Mesenchymal stem cell (in vitro differentiated cells and primary cell): ENCODE measurements at regions not wholly inside any gene's neighbourhood (a gene's known extent, or its start where the extent isn't known, plus 50 kb on each side); places are given as distances from the start of the nearest gene placed in this dataset.

Experiments
- DNase-seq: peaks from one replicate; pipeline ENCODE4 v3.0.0-alpha.2; 2013
- H2AFZ ChIP-seq: one replicate; pipeline ENCODE4 v1.6.1; 2013; ENCODE audit warnings: low read depth, mild to moderate bottlenecking, control low read depth, inconsistent platforms, low read length, moderate library complexity
- H2AK5ac ChIP-seq: 2 replicates; pipeline ENCODE4 v1.6.1; 2013; ENCODE audit warnings: low read length, moderate library complexity, mild to moderate bottlenecking, inconsistent platforms; ENCODE audit not compliant: severe bottlenecking
- H2BK120ac ChIP-seq: one replicate; pipeline ENCODE4 v1.6.1; 2013; ENCODE audit warnings: low read depth, mild to moderate bottlenecking, inconsistent platforms, low read length, moderate library complexity
- H2BK12ac ChIP-seq, 2 experiments: one replicate each; pipeline ENCODE4 v1.6.1; 2013; ENCODE audit warnings: inconsistent platforms in 2 of 2, low read length in 2 of 2, mild to moderate bottlenecking in 2 of 2, moderate library complexity in 2 of 2, control low read depth in 1 of 2
- H2BK15ac ChIP-seq: one replicate; pipeline ENCODE4 v1.6.1; 2013; ENCODE audit warnings: mild to moderate bottlenecking, low read depth, inconsistent platforms; ENCODE audit not compliant: poor library complexity, severe bottlenecking
- H2BK5ac ChIP-seq: 2 replicates; pipeline ENCODE4 v1.6.1; 2013; ENCODE audit warnings: low read depth, mild to moderate bottlenecking, low read length, control low read depth, inconsistent platforms; ENCODE audit not compliant: poor library complexity, severe bottlenecking
- H3K14ac ChIP-seq, 2 experiments: one replicate each; pipeline ENCODE4 v1.6.1; 2013; ENCODE audit warnings: inconsistent platforms in 2 of 2, low read length in 2 of 2, control low read depth in 1 of 2, mild to moderate bottlenecking in 1 of 2, moderate library complexity in 1 of 2
- H3K18ac ChIP-seq, 2 experiments: one replicate each; pipeline ENCODE4 v1.6.1; 2013; ENCODE audit warnings: inconsistent platforms in 2 of 2, low read length in 2 of 2, control low read depth in 1 of 2, low read depth in 1 of 2, mild to moderate bottlenecking in 1 of 2
- H3K23ac ChIP-seq, 2 experiments: one replicate each; pipeline ENCODE4 v1.6.1; 2013; ENCODE audit warnings: inconsistent platforms in 2 of 2, low read length in 2 of 2, mild to moderate bottlenecking in 2 of 2, moderate library complexity in 2 of 2, control low read depth in 1 of 2
- H3K27ac ChIP-seq: 2 replicates; pipeline ENCODE4 v1.5.1; 2013; ENCODE audit warnings: mild to moderate bottlenecking, moderate library complexity, low read length, control low read depth, inconsistent platforms; ENCODE audit not compliant: poor library complexity, severe bottlenecking
- H3K27me3 ChIP-seq, 2 experiments: 2 replicates each; pipeline versions ENCODE4 v1.6.1 to v1.7.0; 2013; ENCODE audit warnings: low read length in 2 of 2, mild to moderate bottlenecking in 2 of 2, moderate library complexity in 2 of 2, control low read depth in 1 of 2, inconsistent platforms in 1 of 2; ENCODE audit not compliant: control insufficient read depth in 1 of 2, insufficient read depth in 1 of 2
- H3K36me3 ChIP-seq, 2 experiments: 2 replicates each; pipeline versions ENCODE4 v1.6.1 to v1.7.0; 2013; ENCODE audit warnings: low read length in 2 of 2, control low read depth in 1 of 2, inconsistent platforms in 1 of 2, low read depth in 1 of 2, mild to moderate bottlenecking in 1 of 2; ENCODE audit not compliant: insufficient read depth in 2 of 2, control insufficient read depth in 1 of 2
- H3K4ac ChIP-seq, 2 experiments: one replicate each; pipeline ENCODE4 v1.6.1; 2013; ENCODE audit warnings: inconsistent platforms in 2 of 2, low read length in 2 of 2, mild to moderate bottlenecking in 2 of 2, moderate library complexity in 2 of 2, control low read depth in 1 of 2, low read depth in 1 of 2
- H3K4me1 ChIP-seq: 2 replicates; pipeline ENCODE4 v1.6.1; 2013; ENCODE audit warnings: low read depth, low read length, control low read depth; ENCODE audit not compliant: control insufficient read depth, insufficient read depth
- H3K4me2 ChIP-seq: 2 replicates; pipeline ENCODE4 v1.6.1; 2013; ENCODE audit warnings: low read length, mild to moderate bottlenecking, inconsistent platforms; ENCODE audit not compliant: poor library complexity, severe bottlenecking
- H3K4me3 ChIP-seq, 2 experiments: 2 replicates each; pipeline versions ENCODE4 v1.5.1 to v1.7.0; 2013; ENCODE audit warnings: low read length in 2 of 2, mild to moderate bottlenecking in 2 of 2, control low read depth in 1 of 2, low read depth in 1 of 2; ENCODE audit not compliant: insufficient read depth in 1 of 2
- H3K79me1 ChIP-seq: replicated peaks from 2 replicates; pipeline ENCODE4 v1.6.1; 2013; ENCODE audit warnings: mild to moderate bottlenecking, control low read depth, low read length, inconsistent platforms; ENCODE audit not compliant: poor library complexity, severe bottlenecking
- H3K9ac ChIP-seq: 2 replicates; pipeline ENCODE4 v1.7.0; 2013; ENCODE audit warnings: mild to moderate bottlenecking, low read length, moderate library complexity
- H3K9me3 ChIP-seq: 2 replicates; pipeline ENCODE4 v1.7.0; 2013; ENCODE audit warnings: mild to moderate bottlenecking, low read length; ENCODE audit not compliant: control insufficient read depth
- H4K8ac ChIP-seq: one replicate; pipeline ENCODE4 v1.6.1; 2013; ENCODE audit warnings: inconsistent platforms, mild to moderate bottlenecking, low read length, moderate library complexity
- H4K91ac ChIP-seq: one replicate; pipeline ENCODE4 v1.6.1; 2013; ENCODE audit warnings: mild to moderate bottlenecking, low read length, inconsistent platforms
- WGBS: methylation state at CpG from one replicate; pipeline ENCODE4 v1.1.7; 2013; ENCODE audit warnings: mixed read lengths; 5-methylcytosine and 5-hydroxymethylcytosine counted together

DNA sequence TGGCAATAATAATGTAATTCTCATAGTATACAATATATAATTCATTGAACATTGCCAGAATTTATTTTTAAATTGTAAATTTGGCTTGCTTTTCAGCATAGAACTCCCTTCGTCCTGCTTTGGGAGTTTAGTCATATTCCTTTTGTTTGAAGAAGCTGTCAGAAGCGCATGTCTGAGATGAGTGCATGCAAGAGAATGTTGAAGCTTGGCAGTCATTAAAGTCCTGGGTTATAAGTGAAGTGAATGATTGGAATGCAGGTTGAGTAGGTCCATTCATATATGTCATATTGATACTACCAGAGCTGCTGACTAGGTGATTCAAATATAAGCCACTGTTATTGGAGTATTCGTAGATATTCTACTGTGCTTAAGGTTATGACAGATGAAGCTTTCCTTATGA lies 243.6 kb upstream of the MDFIC2 start:
- H3K18ac ChIP-seq = no peak overlapping the region
- no peaks in the 10 kb centered on the region for H3K36me3 ChIP-seq
- no peak for DNase-seq
- H3K79me1 ChIP-seq = no peaks in the 10 kb centered on the region
- H3K9ac ChIP-seq = no peak overlapping the region
- no peak overlapping the region for H4K8ac ChIP-seq
- H3K14ac ChIP-seq = no peak overlapping the region
- H2BK12ac ChIP-seq = no peak overlapping the region
- no peaks in the 10 kb centered on the region for H3K27me3 ChIP-seq
- no peak overlapping the region for H3K4ac ChIP-seq
- 85% methylated on average over 2 of the region's 3 CpGs for WGBS
- no peak overlapping the region for H3K4me3 ChIP-seq
- no peak overlapping the region for H4K91ac ChIP-seq
- no peak overlapping the region for H2BK120ac ChIP-seq
- no peak overlapping the region for H3K23ac ChIP-seq
- no peaks in the 10 kb centered on the region for H3K9me3 ChIP-seq
- H2AK5ac ChIP-seq = no peak overlapping the region
- no peak overlapping the region for H2BK15ac ChIP-seq
- no peak overlapping the region for H2AFZ ChIP-seq
- H2BK5ac ChIP-seq = no peak overlapping the region
- H3K4me2 ChIP-seq = no peak overlapping the region
- no peak overlapping the region for H3K27ac ChIP-seq
- no peaks in the 10 kb centered on the region for H3K4me1 ChIP-seq

DNA sequence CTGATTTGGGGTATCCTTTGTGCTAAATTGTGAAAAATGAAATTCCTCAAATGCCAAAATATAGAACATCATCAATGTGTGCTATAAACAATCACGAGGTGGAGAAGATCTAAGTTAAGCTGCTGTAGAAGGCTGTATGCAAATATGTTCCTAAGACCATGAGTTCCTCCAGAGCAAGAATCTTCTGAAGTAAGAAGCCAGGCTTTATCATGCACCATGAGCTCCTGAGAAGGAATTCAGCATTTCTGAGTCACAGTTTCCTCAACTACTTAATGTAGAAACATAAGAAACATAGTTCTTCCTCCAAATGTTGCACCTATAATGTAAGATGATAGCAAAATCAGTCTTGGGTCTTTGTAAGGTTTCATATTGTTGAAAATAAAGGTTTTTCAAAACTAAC lies 241.7 kb upstream of the MDFIC2 start:
- no peaks in the 10 kb centered on the region for H3K27me3 ChIP-seq
- H2BK120ac ChIP-seq = no peak overlapping the region
- H4K8ac ChIP-seq = no peak overlapping the region
- H3K23ac ChIP-seq = no peak overlapping the region
- H3K18ac ChIP-seq = no peak overlapping the region
- H2AK5ac ChIP-seq = no peak overlapping the region
- H3K9me3 ChIP-seq = no peaks in the 10 kb centered on the region
- H3K27ac ChIP-seq = no peak overlapping the region
- H3K4ac ChIP-seq = no peak overlapping the region
- H3K4me3 ChIP-seq = no peak overlapping the region
- H3K4me2 ChIP-seq = no peak overlapping the region
- H3K79me1 ChIP-seq = no peaks in the 10 kb centered on the region
- no peak overlapping the region for H2AFZ ChIP-seq
- no peak overlapping the region for H3K14ac ChIP-seq
- DNase-seq = no peak
- no peaks in the 10 kb centered on the region for H3K36me3 ChIP-seq
- no peak overlapping the region for H2BK15ac ChIP-seq
- H2BK5ac ChIP-seq = no peak overlapping the region
- no peak overlapping the region for H4K91ac ChIP-seq
- no peak overlapping the region for H2BK12ac ChIP-seq
- H3K4me1 ChIP-seq = peaks cover 2% of the 10 kb centered on the region
- no peak overlapping the region for H3K9ac ChIP-seq
- no CpG with 5 or more reads among the region's 1 CpG for WGBS

DNA sequence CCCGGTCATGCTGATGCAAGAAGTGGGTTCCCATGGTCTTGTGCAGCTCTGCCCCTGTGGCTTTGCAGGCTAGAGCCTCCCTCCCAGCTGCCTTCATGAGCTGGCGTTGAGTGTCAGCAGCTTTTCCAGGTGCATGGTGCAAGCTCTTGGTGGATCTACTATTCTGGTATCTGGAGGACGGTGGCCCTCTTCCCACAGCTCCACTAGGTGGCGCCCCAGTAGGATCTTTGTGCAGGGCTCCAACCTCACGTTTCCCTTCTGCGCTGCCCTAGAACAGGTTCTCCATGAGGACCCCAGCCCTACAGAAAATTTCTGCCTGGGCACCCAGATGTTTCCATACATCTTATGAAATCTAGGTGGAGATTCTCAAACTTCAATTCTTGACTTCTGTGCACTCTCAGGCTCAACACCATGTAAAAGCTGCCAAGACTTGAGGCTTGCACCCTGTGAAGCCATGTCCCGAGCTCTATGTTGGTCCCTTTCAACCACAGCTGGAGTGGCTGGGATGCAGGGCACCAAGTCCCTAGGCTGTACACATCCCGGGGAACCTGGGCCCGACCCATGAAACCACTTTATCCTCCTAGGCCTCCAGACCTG lies 238.4 kb upstream of the MDFIC2 start:
- DNase-seq = peak; percentile 57
- no peaks in the 10 kb centered on the region for H3K36me3 ChIP-seq
- H3K4me1 ChIP-seq = peaks cover 2% of the 10 kb centered on the region
- H2AFZ ChIP-seq = no peak overlapping the region
- H3K4me2 ChIP-seq = no peak overlapping the region
- no peak overlapping the region for H3K4me3 ChIP-seq
- H3K18ac ChIP-seq = no peak overlapping the region
- no peak overlapping the region for H3K27ac ChIP-seq
- 46% methylated on average over 9 of the region's 9 CpGs for WGBS
- no peak overlapping the region for H2BK120ac ChIP-seq
- H3K27me3 ChIP-seq = no peaks in the 10 kb centered on the region
- H3K79me1 ChIP-seq = no peaks in the 10 kb centered on the region
- no peak overlapping the region for H3K14ac ChIP-seq
- no peak overlapping the region for H3K23ac ChIP-seq
- no peak overlapping the region for H2BK5ac ChIP-seq
- no peak overlapping the region for H3K4ac ChIP-seq
- no peaks in the 10 kb centered on the region for H3K9me3 ChIP-seq
- H4K8ac ChIP-seq = no peak overlapping the region
- H2AK5ac ChIP-seq = no peak overlapping the region
- no peak overlapping the region for H2BK12ac ChIP-seq
- H3K9ac ChIP-seq = no peak overlapping the region
- no peak overlapping the region for H2BK15ac ChIP-seq
- no peak overlapping the region for H4K91ac ChIP-seq

DNA sequence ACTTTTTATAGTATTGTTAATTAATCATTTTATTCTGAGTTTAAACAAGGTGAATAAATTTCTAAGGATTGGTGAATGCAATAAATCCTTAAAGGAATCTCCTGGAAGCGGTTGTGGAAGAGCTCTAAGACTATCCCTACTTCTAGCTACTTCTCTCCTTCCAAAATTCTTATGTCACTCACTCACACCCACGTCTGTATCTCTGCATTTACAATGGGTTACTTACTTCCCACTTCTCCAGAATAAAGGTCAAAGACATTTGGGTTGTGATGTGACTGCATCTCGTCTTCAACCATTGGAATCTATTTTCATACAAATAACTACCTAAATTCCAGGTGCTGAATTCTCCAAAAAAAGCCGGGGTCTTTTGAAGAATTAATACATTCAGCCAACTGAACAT lies 234.2 kb upstream of the MDFIC2 start:
- H3K27me3 ChIP-seq = no peaks in the 10 kb centered on the region
- H3K9me3 ChIP-seq = no peaks in the 10 kb centered on the region
- H3K27ac ChIP-seq = no peak overlapping the region
- H3K36me3 ChIP-seq = no peaks in the 10 kb centered on the region
- H2BK12ac ChIP-seq = no peak overlapping the region
- H3K79me1 ChIP-seq = no peaks in the 10 kb centered on the region
- H3K4me1 ChIP-seq = peaks cover 2% of the 10 kb centered on the region
- no peak overlapping the region for H2BK15ac ChIP-seq
- no peak overlapping the region for H3K4me2 ChIP-seq
- H3K23ac ChIP-seq = no peak overlapping the region
- no peak overlapping the region for H4K91ac ChIP-seq
- H3K14ac ChIP-seq = no peak overlapping the region
- DNase-seq = no peak
- no peak overlapping the region for H2AFZ ChIP-seq
- no peak overlapping the region for H2AK5ac ChIP-seq
- H2BK5ac ChIP-seq = no peak overlapping the region
- no peak overlapping the region for H3K4me3 ChIP-seq
- H3K18ac ChIP-seq = no peak overlapping the region
- no peak overlapping the region for H3K9ac ChIP-seq
- 53% methylated on average over 3 of the region's 4 CpGs for WGBS
- H3K4ac ChIP-seq = no peak overlapping the region
- no peak overlapping the region for H2BK120ac ChIP-seq
- no peak overlapping the region for H4K8ac ChIP-seq
